ENCODE measurements at regions not wholly inside any gene's neighbourhood (a gene's known extent, or its start where the extent isn't known, plus 50 kb on each side); places are given as distances from the start of the nearest gene placed in this dataset.

GRCh38 chr13:61975001-61975400 lies 559.4 kb upstream of the PCDH20 start:
- Histone ChIP-seq H3K27me3 (replicated peaks; ENCODE audit: insufficient read depth) (no peaks in the 10 kb centered on the region), H3K4me1 (ENCODE audit: control insufficient read depth in 1 of 2, low read depth in 2 of 2) (no peaks in the 10 kb centered on the region), H3K27ac (no peak overlapping the region), H3K4me3 (no peak overlapping the region), H3K9me3 (no peaks in the 10 kb centered on the region), H3K36me3 (no peaks in the 10 kb centered on the region)
- TF ChIP-seq CTCF (IDR thresholded peaks at IDR 0.05), result no peak
- ATAC-seq (ENCODE audit: insufficient number of reproducible peaks, low FRiP score, low read depth) (no peak), DNase-seq (ENCODE audit: low spot score) (no peak)

- ATAC-seq (ENCODE audit: insufficient number of reproducible peaks, low FRiP score, low read depth) (no peak), DNase-seq (ENCODE audit: low spot score) (no peak)
- H3K27me3 ChIP-seq (replicated peaks; ENCODE audit: insufficient read depth), result no peaks in the 10 kb centered on the region
- no peaks in the 10 kb centered on the region for H3K4me1 ChIP-seq (ENCODE audit: control insufficient read depth in 1 of 2, low read depth in 2 of 2)
- no peak overlapping the region for H3K27ac ChIP-seq
- no peak overlapping the region for H3K4me3 ChIP-seq
- H3K36me3 ChIP-seq, result no peaks in the 10 kb centered on the region
- no peak for TF ChIP-seq CTCF (IDR thresholded peaks at IDR 0.05)
- H3K9me3 ChIP-seq, result no peaks in the 10 kb centered on the region
Observed at GRCh38 chr13:61965756-61966155, 550.1 kb upstream of the PCDH20 start.

GRCh38 chr13:61960981-61961380 lies 545.3 kb upstream of the PCDH20 start:
- no peak for TF ChIP-seq CTCF (IDR thresholded peaks at IDR 0.05)
- no peaks in the 10 kb centered on the region for H3K27me3 ChIP-seq (replicated peaks; ENCODE audit: insufficient read depth)
- ATAC-seq (ENCODE audit: insufficient number of reproducible peaks, low FRiP score, low read depth) (no peak), DNase-seq (ENCODE audit: low spot score) (no peak)
- H3K9me3 ChIP-seq, result no peaks in the 10 kb centered on the region
- H3K4me3 ChIP-seq, result no peak overlapping the region
- no peaks in the 10 kb centered on the region for H3K4me1 ChIP-seq (ENCODE audit: control insufficient read depth in 1 of 2, low read depth in 2 of 2)
- H3K27ac ChIP-seq, result no peak overlapping the region
- H3K36me3 ChIP-seq, result no peaks in the 10 kb centered on the region

- no peak overlapping the region for H3K27ac ChIP-seq
- TF ChIP-seq CTCF (IDR thresholded peaks at IDR 0.05), result peak; percentile 11
Observed at GRCh38 chr13:61954092-61954491, 538.4 kb upstream of the PCDH20 start.

GRCh38 chr13:61950828-61951227 lies 535.2 kb upstream of the PCDH20 start:
- no peak for TF ChIP-seq CTCF (IDR thresholded peaks at IDR 0.05)
- Histone ChIP-seq H3K4me3 (no peak overlapping the region), H3K27ac (no peak overlapping the region), H3K4me1 (ENCODE audit: control insufficient read depth in 1 of 2, low read depth in 2 of 2) (no peaks in the 10 kb centered on the region), H3K9me3 (no peaks in the 10 kb centered on the region), H3K27me3 (replicated peaks; ENCODE audit: insufficient read depth) (no peaks in the 10 kb centered on the region), H3K36me3 (no peaks in the 10 kb centered on the region)
- ATAC-seq (ENCODE audit: insufficient number of reproducible peaks, low FRiP score, low read depth) (no peak), DNase-seq (ENCODE audit: low spot score) (no peak)

More at GRCh38 chr13:61954092-61954491, 538.4 kb upstream of the PCDH20 start:
- H3K4me1 ChIP-seq (ENCODE audit: control insufficient read depth in 1 of 2, low read depth in 2 of 2), result no peaks in the 10 kb centered on the region
- no peaks in the 10 kb centered on the region for H3K27me3 ChIP-seq (replicated peaks; ENCODE audit: insufficient read depth)
- H3K9me3 ChIP-seq, result no peaks in the 10 kb centered on the region
- no peaks in the 10 kb centered on the region for H3K36me3 ChIP-seq
- ATAC-seq (ENCODE audit: insufficient number of reproducible peaks, low FRiP score, low read depth) (no peak), DNase-seq (ENCODE audit: low spot score) (no peak)
- H3K4me3 ChIP-seq, result no peak overlapping the region
